ENCODE measurements at regions not wholly inside any gene's neighbourhood (a gene's known extent, or its start where the extent isn't known, plus 50 kb on each side); places are given as distances from the start of the nearest gene placed in this dataset.

GRCh38 chr2:239767021-239767905 is 257.9 kb downstream of the NDUFA10 start:
- H3K4me3 ChIP-seq (ENCODE audit: low read depth, low read length) = no peak overlapping the region
- no peak for DNase-seq (ENCODE audit: low read depth)
- no peak for TF ChIP-seq CTCF (IDR thresholded peaks at IDR 0.05; ENCODE audit: insufficient read depth, low read depth, low read length)

GRCh38 chr2:239765911-239766310 is 259.2 kb downstream of the NDUFA10 start:
- no peak for DNase-seq (ENCODE audit: low read depth)
- H3K4me3 ChIP-seq (ENCODE audit: low read depth, low read length) = no peak overlapping the region
- no peak for TF ChIP-seq CTCF (IDR thresholded peaks at IDR 0.05; ENCODE audit: insufficient read depth, low read depth, low read length)

GRCh38 chr2:239765076-239765845 is 259.9 kb downstream of the NDUFA10 start:
- no peak for TF ChIP-seq CTCF (IDR thresholded peaks at IDR 0.05; ENCODE audit: insufficient read depth, low read depth, low read length)
- no peak overlapping the region for H3K4me3 ChIP-seq (ENCODE audit: low read depth, low read length)
- DNase-seq (ENCODE audit: low read depth) = no peak

GRCh38 chr2:239763433-239764097 is 261.6 kb downstream of the NDUFA10 start:
- H3K4me3 ChIP-seq (ENCODE audit: low read depth, low read length) = no peak overlapping the region
- DNase-seq (ENCODE audit: low read depth) = no peak
- no peak for TF ChIP-seq CTCF (IDR thresholded peaks at IDR 0.05; ENCODE audit: insufficient read depth, low read depth, low read length)

- no peak overlapping the region for H3K4me3 ChIP-seq (ENCODE audit: low read depth, low read length)
- TF ChIP-seq CTCF (IDR thresholded peaks at IDR 0.05; ENCODE audit: insufficient read depth, low read depth, low read length) = no peak
- no peak for DNase-seq (ENCODE audit: low read depth)
These were observed 262.4 kb downstream of the NDUFA10 start for GRCh38 chr2:239762655-239763269.

GRCh38 chr2:239762106-239762505 is 263.0 kb downstream of the NDUFA10 start:
- no peak for DNase-seq (ENCODE audit: low read depth)
- no peak for TF ChIP-seq CTCF (IDR thresholded peaks at IDR 0.05; ENCODE audit: insufficient read depth, low read depth, low read length)
- no peak overlapping the region for H3K4me3 ChIP-seq (ENCODE audit: low read depth, low read length)
